ENCODE measurements at regions not wholly inside any gene's neighbourhood (a gene's known extent, or its start where the extent isn't known, plus 50 kb on each side); places are given as distances from the start of the nearest gene placed in this dataset.

DNA sequence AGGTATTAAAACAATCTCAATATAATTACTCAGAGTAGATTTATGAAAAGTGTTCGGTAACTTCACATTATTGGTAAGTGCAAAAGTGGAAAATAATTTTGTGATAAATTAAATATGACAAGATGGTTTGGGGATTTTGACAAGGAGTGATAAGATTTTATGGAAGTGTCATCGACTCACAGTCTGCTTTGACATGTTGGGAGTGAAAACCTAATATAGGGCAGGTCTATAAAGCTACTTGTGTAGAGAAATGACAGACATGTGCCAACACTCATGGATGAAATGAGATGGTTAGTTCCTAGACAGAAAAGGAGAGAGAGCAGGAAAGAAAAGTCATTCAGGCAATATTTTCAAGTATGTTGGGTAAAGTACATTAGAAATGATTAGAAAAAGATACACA lies 456.8 kb downstream of the TRAM1L1 start:
- TF ChIP-seq, protein P1, sequence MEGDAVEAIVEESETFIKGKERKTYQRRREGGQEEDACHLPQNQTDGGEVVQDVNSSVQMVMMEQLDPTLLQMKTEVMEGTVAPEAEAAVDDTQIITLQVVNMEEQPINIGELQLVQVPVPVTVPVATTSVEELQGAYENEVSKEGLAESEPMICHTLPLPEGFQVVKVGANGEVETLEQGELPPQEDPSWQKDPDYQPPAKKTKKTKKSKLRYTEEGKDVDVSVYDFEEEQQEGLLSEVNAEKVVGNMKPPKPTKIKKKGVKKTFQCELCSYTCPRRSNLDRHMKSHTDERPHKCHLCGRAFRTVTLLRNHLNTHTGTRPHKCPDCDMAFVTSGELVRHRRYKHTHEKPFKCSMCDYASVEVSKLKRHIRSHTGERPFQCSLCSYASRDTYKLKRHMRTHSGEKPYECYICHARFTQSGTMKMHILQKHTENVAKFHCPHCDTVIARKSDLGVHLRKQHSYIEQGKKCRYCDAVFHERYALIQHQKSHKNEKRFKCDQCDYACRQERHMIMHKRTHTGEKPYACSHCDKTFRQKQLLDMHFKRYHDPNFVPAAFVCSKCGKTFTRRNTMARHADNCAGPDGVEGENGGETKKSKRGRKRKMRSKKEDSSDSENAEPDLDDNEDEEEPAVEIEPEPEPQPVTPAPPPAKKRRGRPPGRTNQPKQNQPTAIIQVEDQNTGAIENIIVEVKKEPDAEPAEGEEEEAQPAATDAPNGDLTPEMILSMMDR (IDR thresholded peaks at IDR 0.05; ENCODE audit: poor library complexity): no peak
- TF ChIP-seq EZH2 (IDR thresholded peaks at IDR 0.05; ENCODE audit: borderline replicate concordance): no peak
- TF ChIP-seq EZH2phosphoT487 (IDR thresholded peaks at IDR 0.05; ENCODE audit: low read depth, severe bottlenecking, unreplicated experiment): no peak

All from hepatocyte (in vitro differentiated cells).